ENCODE measurements at regions not wholly inside any gene's neighbourhood (a gene's known extent, or its start where the extent isn't known, plus 50 kb on each side); places are given as distances from the start of the nearest gene placed in this dataset.

GRCh38 chr12:131458931-131459772 lies 251.7 kb upstream of the SFSWAP start:
- H3K79me2 ChIP-seq (ENCODE audit: control insufficient read depth, insufficient read depth, low read length): no peaks in the 10 kb centered on the region
- H2AFZ ChIP-seq (ENCODE audit: control insufficient read depth, low read length): no peak overlapping the region
- H3K4me3 ChIP-seq (ENCODE audit: control insufficient read depth in 2 of 3, extremely low read depth in 1 of 3, insufficient read depth in 2 of 3, low read depth in 1 of 3, low read length in 3 of 3): no peak overlapping the region
- H3K9me3 ChIP-seq (ENCODE audit: control insufficient read depth, low read depth, low read length): no peaks in the 10 kb centered on the region
- H3K4me1 ChIP-seq (ENCODE audit: control insufficient read depth, extremely low read depth, insufficient read depth, low read length): no peaks in the 10 kb centered on the region
- H3K4me2 ChIP-seq (ENCODE audit: control insufficient read depth, extremely low read depth, insufficient read depth, low read depth, low read length): no peak overlapping the region
- dilution Hi-C loops (cut with MboI; ENCODE audit: extremely low pct_ligation_motif_present, low sequenced_read_pairs): no loop called here
- no peak overlapping the region for H3K9ac ChIP-seq (ENCODE audit: control insufficient read depth, extremely low read depth, insufficient read depth, low read length)
- no peaks in the 10 kb centered on the region for H4K20me1 ChIP-seq (ENCODE audit: control insufficient read depth, extremely low read depth, insufficient read depth, low read length)
- FAIRE-seq: no peak
- H3K27ac ChIP-seq (ENCODE audit: control insufficient read depth, insufficient read depth, low read length): no peak overlapping the region
- no peak for TF ChIP-seq EZH2 (IDR thresholded peaks at IDR 0.05; ENCODE audit: low read length)
- no peak for TF ChIP-seq CTCF (optimal IDR thresholded peaks at IDR 0.05 in 1 of 3, IDR thresholded peaks at IDR 0.05 in 1 of 3, conservative IDR thresholded peaks at IDR 0.05 in 1 of 3; ENCODE audit: extremely low read depth in 1 of 3, insufficient read depth in 2 of 3, low read length in 3 of 3)
- DNase-seq (ENCODE audit: low read depth, low spot score): no peak
- H3K36me3 ChIP-seq (ENCODE audit: control insufficient read depth in 2 of 2, extremely low read depth in 1 of 2, insufficient read depth in 2 of 2, low read length in 2 of 2): no peaks in the 10 kb centered on the region
- H3K9me1 ChIP-seq (ENCODE audit: control insufficient read depth, extremely low read depth, insufficient read depth, low read length): no peaks in the 10 kb centered on the region
- peaks cover 7% of the 10 kb centered on the region for H3K27me3 ChIP-seq (ENCODE audit: control insufficient read depth, extremely low read depth, insufficient read depth, low read length)

- Histone ChIP-seq H3K27ac (ENCODE audit: control insufficient read depth, insufficient read depth, low read length) (no peak overlapping the region), H3K9ac (ENCODE audit: control insufficient read depth, extremely low read depth, insufficient read depth, low read length) (no peak overlapping the region), H3K4me1 (ENCODE audit: control insufficient read depth, extremely low read depth, insufficient read depth, low read length) (no peaks in the 10 kb centered on the region), H3K9me1 (ENCODE audit: control insufficient read depth, extremely low read depth, insufficient read depth, low read length) (no peaks in the 10 kb centered on the region), H4K20me1 (ENCODE audit: control insufficient read depth, extremely low read depth, insufficient read depth, low read length) (no peaks in the 10 kb centered on the region), H3K4me3 (ENCODE audit: control insufficient read depth in 2 of 3, extremely low read depth in 1 of 3, insufficient read depth in 2 of 3, low read depth in 1 of 3, low read length in 3 of 3) (no peak overlapping the region), H3K27me3 (ENCODE audit: control insufficient read depth, extremely low read depth, insufficient read depth, low read length) (peaks cover 7% of the 10 kb centered on the region), H3K36me3 (ENCODE audit: control insufficient read depth in 2 of 2, extremely low read depth in 1 of 2, insufficient read depth in 2 of 2, low read length in 2 of 2) (no peaks in the 10 kb centered on the region), H3K79me2 (ENCODE audit: control insufficient read depth, insufficient read depth, low read length) (no peaks in the 10 kb centered on the region), H3K4me2 (ENCODE audit: control insufficient read depth, extremely low read depth, insufficient read depth, low read depth, low read length) (no peak overlapping the region), H3K9me3 (ENCODE audit: control insufficient read depth, low read depth, low read length) (no peaks in the 10 kb centered on the region), H2AFZ (ENCODE audit: control insufficient read depth, low read length) (no peak overlapping the region)
- dilution Hi-C loops (cut with MboI; ENCODE audit: extremely low pct_ligation_motif_present, low sequenced_read_pairs): no loop called here
- no peak for TF ChIP-seq CTCF (optimal IDR thresholded peaks at IDR 0.05 in 1 of 3, IDR thresholded peaks at IDR 0.05 in 1 of 3, conservative IDR thresholded peaks at IDR 0.05 in 1 of 3; ENCODE audit: extremely low read depth in 1 of 3, insufficient read depth in 2 of 3, low read length in 3 of 3)
- no peak for TF ChIP-seq EZH2 (IDR thresholded peaks at IDR 0.05; ENCODE audit: low read length)
- no peak for DNase-seq (ENCODE audit: low read depth, low spot score)
- FAIRE-seq: no peak
Observed at GRCh38 chr12:131459773-131460365, 251.0 kb upstream of the SFSWAP start.

All from keratinocyte (primary cell).